ENCODE measurements at regions not wholly inside any gene's neighbourhood (a gene's known extent, or its start where the extent isn't known, plus 50 kb on each side); places are given as distances from the start of the nearest gene placed in this dataset.

- DNase-seq = no peak
- Mint-ChIP-seq H3K9me3 (peaks cover 12% of the 10 kb centered on the region), H3K4me3 (no peak overlapping the region), H3K27ac (no peak overlapping the region), H3K27me3 (no peaks in the 10 kb centered on the region), H3K36me3 (ENCODE audit: low read depth) (no peaks in the 10 kb centered on the region), H3K4me1 (ENCODE audit: low read depth) (no peaks in the 10 kb centered on the region)
- TF ChIP-seq CTCF (IDR thresholded peaks at IDR 0.05) = no peak
- Histone ChIP-seq H3K4me1 (ENCODE audit: insufficient read depth, low read length) (no peaks in the 10 kb centered on the region), H3K4me3 (ENCODE audit: low read length) (no peak overlapping the region), H3K27me3 (ENCODE audit: control insufficient read depth in 1 of 2, insufficient read depth in 2 of 2, low read length in 2 of 2) (no peaks in the 10 kb centered on the region), H3K9me3 (ENCODE audit: control insufficient read depth in 1 of 2, insufficient read depth in 1 of 2, low read length in 2 of 2) (peaks cover 4 to 12% of the 10 kb centered on the region in 2 experiments), H3K27ac (ENCODE audit: low read depth in 1 of 2, low read length in 2 of 2) (no peak overlapping the region), H3K36me3 (ENCODE audit: insufficient read depth, low read length) (no peaks in the 10 kb centered on the region)
- ChIA-PET CTCF (no interaction called here), POLR2A (no interaction called here)
- intact Hi-C loops (cut with DNase I, micrococcal nuclease) = no loop called here
- no peak for ATAC-seq (ENCODE audit: poor library complexity)
Measured at GRCh38 chr5:29642601-29643000, 1550.9 kb upstream of the CDH6 start.

- Mint-ChIP-seq H3K27me3 (no peaks in the 10 kb centered on the region), H3K36me3 (ENCODE audit: low read depth) (no peaks in the 10 kb centered on the region), H3K4me3 (no peak overlapping the region), H3K4me1 (ENCODE audit: low read depth) (no peaks in the 10 kb centered on the region), H3K27ac (no peak overlapping the region), H3K9me3 (peaks cover 15% of the 10 kb centered on the region)
- POLR2A ChIA-PET = no interaction called here
- intact Hi-C loops (cut with DNase I, micrococcal nuclease) = no loop called here
- DNase-seq (no peak), ATAC-seq (ENCODE audit: poor library complexity) (no peak)
- Histone ChIP-seq H3K27ac (ENCODE audit: low read depth in 1 of 2, low read length in 2 of 2) (no peak overlapping the region), H3K4me3 (ENCODE audit: low read length) (no peak overlapping the region), H3K36me3 (ENCODE audit: insufficient read depth, low read length) (no peaks in the 10 kb centered on the region), H3K4me1 (ENCODE audit: insufficient read depth, low read length) (no peaks in the 10 kb centered on the region), H3K27me3 (ENCODE audit: control insufficient read depth in 1 of 2, insufficient read depth in 2 of 2, low read length in 2 of 2) (no peaks in the 10 kb centered on the region), H3K9me3 (ENCODE audit: control insufficient read depth in 1 of 2, insufficient read depth in 1 of 2, low read length in 2 of 2) (peaks cover 4% of the 10 kb centered on the region in 2 experiments)
- no peak for TF ChIP-seq CTCF (IDR thresholded peaks at IDR 0.05)
- CTCF ChIA-PET = no interaction called here
Measured at GRCh38 chr5:29614206-29614605, 1579.3 kb upstream of the CDH6 start.

GRCh38 chr5:29588236-29588635 lies 1605.2 kb upstream of the CDH6 start:
- no peak overlapping the region for H3K4me3 Mint-ChIP-seq
- Histone ChIP-seq H3K27me3 (ENCODE audit: control insufficient read depth in 1 of 2, insufficient read depth in 2 of 2, low read length in 2 of 2) (no peaks in the 10 kb centered on the region), H3K9me3 (ENCODE audit: control insufficient read depth in 1 of 2, insufficient read depth in 1 of 2, low read length in 2 of 2) (peaks cover 4 to 8% of the 10 kb centered on the region in 2 experiments), H3K27ac (ENCODE audit: low read depth in 1 of 2, low read length in 2 of 2) (no peak overlapping the region), H3K4me1 (ENCODE audit: insufficient read depth, low read length) (no peaks in the 10 kb centered on the region), H3K4me3 (ENCODE audit: low read length) (no peak overlapping the region), H3K36me3 (ENCODE audit: insufficient read depth, low read length) (no peaks in the 10 kb centered on the region)
- intact Hi-C loops (cut with DNase I, micrococcal nuclease) = no loop called here
- ChIA-PET POLR2A (no interaction called here), CTCF (no interaction called here)
- H3K27ac Mint-ChIP-seq = no peak overlapping the region
- no peaks in the 10 kb centered on the region for H3K4me1 Mint-ChIP-seq (ENCODE audit: low read depth)
- DNase-seq (no peak), ATAC-seq (ENCODE audit: poor library complexity) (no peak)
- H3K27me3 Mint-ChIP-seq = no peaks in the 10 kb centered on the region
- H3K36me3 Mint-ChIP-seq (ENCODE audit: low read depth) = no peaks in the 10 kb centered on the region
- peaks cover 20% of the 10 kb centered on the region for H3K9me3 Mint-ChIP-seq
- no peak for TF ChIP-seq CTCF (IDR thresholded peaks at IDR 0.05)

Data from CD4-positive, alpha-beta T cell (primary cell).